Stimulated activated CD4-positive, alpha-beta T cell treated with anti-CD3 and anti-CD28 coated beads, Interleukin-4, amount 100 ng/mL, for 4 hours (primary cell): ENCODE measurements at regions not wholly inside any gene's neighbourhood (a gene's known extent, or its start where the extent isn't known, plus 50 kb on each side); places are given as distances from the start of the nearest gene placed in this dataset.

Experiments used
- DNase-seq, 2 experiments: peaks; one replicate each; pipeline ENCODE4 v3.0.0-alpha.2; 2020

DNA sequence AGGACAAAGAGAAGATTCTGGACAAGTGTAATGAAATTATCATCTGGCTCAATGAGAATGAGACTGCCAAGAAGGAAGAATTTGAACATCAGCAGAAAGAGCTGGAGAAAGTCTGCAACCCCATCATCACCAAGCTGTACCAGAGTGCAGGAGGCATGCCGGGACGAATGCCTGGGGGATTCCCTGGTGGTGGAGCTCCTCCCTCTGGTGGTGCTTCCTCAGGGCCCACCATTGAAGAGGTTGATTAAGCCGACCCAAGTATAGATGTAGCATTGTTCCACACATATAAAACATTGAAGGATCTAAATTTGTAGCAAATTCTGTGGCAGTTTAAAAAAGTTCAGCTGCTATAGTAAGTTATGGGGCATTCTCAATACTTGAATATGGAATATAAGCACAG, 174.3 kb upstream of the CCND2 start:
- no peak for DNase-seq

DNA sequence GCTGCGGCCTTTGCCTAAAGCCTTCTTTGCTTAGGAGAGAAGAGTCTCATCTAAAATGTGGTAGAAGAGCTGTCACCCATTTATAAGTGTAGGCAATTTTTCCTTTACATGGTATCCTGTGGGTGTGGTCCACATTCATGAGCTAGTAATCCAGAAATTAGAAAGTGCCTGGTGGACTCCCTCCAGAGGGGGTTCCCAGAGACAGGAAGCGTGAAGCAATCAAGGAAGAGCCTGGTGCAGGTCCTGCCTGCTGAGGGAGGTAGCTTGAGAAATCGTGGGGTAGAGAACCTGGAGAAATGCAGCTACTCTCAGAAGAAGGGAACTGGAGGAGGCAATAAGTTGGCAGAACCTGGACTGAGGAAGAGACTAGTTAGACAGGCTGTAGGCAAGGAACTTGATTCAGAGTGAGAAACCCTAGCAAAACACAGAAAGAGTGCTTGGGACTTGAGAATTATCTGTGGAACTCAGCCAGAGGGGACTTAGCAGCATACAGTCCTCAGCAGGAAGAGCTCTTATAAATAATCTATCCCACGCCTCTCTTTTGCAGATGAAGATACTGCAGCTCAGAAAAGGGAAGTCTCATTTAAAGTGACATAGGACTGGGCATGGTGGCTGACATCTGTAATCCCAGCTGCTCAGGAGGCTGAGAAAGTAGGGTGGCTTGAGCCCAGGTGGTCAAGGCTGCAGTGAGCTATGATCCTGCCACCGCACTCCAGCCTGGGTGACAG, 182.4 kb upstream of the CCND2 start:
- DNase-seq, result no peak

DNA sequence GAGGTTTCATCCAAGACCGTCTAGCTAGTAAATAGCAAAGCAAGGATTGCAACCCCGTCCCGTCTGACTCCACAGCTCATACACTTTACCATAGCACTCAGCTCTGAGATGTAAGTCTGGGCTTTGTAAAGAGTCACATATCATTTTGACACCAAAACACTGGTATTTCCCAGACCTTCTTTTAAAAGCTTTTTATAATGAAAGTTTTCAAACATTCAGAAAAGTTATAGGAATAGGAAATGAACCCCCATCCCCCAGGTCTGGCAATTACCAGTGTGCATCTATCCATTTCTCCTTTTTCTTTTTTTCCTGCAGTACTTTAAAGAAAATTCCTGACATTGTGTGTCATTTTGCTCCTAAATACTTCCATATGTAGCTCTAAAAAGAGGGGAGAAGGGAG, 183.6 kb upstream of the CCND2 start:
- DNase-seq, result no peak

DNA sequence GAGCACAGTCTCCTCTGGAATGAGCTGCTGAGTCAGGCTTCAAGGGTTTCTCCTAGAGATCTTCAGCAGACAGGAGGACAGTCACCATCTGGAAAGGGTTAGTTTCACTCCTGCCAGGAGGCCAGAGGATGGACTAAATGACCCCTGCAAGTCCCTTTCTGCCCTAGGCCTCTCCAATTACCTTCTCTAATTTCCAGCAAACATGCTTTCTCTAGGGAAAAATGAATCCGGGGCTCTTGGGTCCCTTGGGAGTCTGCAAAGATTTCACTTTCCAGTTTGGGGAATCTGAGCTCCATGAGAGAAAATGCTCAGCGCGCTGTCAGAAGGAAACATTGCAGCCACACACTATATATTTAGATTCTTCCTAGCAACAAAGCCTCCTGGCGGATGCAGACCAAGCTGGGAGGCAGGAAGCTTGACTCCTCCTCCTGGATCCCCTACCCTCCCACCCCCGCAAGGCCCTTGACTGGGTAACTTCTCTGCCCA, 184.4 kb upstream of the CCND2 start:
- no peak for DNase-seq

DNA sequence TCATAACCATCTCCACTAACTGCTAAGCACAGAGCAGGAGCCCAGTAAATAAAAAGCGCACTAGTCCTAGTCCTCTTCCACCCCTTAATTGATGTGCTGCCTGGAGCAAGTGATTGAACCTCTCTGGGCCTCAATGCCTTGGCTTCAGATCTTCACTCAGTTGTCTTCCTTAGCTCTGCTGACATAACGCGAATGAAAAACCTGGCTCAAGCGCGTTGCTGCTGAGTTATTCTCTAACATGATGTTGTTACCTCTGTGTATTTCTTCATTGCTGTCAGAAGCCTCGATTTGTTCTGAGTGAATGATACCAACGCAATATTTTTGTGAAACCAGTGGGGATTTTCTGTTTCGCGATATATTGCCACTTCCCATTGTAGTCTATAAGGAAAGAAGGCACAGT, 185.1 kb upstream of the CCND2 start:
- no peak for DNase-seq

DNA sequence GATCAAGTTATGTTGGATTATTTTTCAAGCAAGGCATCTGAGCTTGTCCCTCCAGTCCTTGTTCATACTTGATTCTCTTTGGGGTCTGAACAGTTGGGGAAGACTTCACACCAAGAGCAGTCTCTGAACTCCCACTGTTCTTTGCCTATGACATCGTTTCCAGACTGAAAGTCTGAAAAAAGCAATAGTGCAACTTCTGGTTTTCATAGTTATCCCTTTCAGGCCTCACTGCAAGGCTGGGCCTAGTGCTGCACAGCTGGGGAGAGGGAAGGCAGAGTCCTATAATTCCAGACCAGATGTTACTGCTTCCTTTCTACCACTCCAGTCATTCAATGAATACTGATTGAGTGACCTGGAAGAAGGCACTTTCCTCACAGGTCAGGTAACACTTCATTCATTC, 187.1 kb upstream of the CCND2 start:
- no peak for DNase-seq

DNA sequence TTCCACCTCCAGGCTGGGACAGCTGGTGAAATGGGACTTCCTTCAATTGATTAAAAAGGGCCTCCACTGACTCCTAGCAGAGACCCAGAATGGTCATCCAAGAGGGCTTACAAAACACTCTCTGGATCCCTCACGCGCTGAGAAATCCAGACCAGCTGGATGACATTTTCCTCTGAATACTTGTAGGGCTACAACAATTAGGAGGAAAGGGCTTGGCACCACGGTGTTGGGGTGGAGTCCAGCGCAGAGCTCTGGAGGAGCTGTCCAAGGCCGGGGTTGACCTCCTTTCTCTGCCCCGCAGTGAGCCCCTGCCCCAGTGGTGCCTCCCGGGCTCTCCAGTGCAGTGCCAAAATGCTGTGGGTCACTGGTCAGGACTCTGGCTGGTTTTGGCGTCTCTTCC, 189.0 kb upstream of the CCND2 start:
- DNase-seq, result no peak

DNA sequence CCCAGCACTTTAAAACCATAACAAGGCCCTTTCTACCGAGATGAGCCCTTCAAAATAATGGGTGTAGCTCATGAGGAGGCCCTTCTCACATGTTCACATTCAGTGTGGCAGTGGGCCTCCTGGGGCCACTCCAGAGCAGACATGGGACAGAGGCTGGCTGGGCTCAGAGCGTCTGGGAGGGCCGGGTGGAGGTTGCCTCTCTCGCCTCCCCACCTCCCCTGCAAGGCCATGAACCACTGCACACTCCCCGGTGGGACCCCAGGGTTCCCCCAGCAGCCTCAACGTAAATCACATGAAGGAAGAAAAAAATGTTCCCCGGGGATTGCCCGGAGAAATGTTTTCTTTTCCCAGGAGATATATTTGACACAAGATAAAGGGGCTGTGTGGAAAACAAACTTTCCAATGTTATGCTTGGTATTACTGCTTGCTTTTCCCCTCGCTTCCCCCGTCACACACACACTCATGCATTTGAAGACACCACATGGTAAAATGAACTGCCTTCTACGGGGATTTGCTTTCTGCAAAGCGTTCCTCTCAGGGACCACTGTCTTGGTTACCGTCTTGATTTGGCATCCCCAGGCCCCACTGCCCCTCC, 190.7 kb upstream of the CCND2 start:
- DNase-seq, result no peak

DNA sequence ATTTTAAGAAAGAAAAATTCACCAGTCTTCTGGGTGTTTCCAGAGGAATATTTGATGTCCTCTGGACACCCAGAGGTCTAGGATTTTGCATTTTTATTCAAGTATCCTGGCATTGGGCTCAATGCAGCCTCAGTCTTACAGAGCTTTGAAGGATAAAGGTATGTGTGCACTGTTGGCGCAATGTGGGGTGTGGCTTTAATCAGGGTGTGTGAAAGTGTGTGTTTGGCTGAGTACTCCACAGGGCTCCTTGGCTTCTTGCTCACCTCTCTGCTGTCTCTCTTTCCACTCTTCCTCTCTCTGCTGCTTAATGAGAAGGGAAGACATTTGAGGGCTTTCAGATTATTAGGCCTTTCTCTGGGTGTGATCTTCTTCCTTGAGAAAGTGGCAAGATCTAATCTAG, 193.3 kb upstream of the CCND2 start:
- DNase-seq, result no peak

DNA sequence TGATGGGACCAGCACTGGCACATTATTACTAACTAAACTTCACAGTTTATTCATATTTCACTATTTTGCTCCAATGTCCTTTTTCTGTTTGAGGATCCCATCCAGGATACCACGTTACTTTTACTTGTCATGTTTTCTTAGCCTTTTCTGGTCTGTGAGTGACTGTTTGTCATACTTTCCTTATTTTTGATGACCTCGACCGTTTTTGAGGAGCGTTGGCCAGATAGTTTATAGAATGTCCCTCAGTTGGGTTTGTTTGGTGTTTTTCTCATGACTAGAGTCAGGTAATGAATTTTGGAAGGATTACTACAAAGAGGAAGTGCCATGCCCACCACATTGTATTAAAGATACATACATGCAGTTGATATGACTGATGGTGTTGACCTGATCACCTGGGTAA, 199.4 kb upstream of the CCND2 start:
- DNase-seq, result no peak

DNA sequence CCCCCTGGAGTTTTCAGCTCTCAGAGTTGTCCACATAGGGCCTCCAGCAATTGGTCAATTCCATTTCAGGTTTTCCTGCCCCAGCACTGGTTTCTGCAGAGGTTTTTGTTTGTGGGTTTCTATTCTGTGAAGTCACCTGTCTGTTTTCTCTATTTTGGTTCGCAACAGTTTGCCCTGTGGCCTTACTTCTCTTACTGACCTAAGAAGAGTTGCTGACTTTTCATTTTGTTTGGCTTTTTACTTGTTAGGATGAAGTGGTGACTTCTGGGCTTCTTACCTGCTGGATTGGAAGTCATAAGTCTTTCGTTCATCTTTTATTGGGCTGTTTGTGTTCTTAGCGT, 196.4 kb upstream of the PARP11 start:
- no peak for DNase-seq

DNA sequence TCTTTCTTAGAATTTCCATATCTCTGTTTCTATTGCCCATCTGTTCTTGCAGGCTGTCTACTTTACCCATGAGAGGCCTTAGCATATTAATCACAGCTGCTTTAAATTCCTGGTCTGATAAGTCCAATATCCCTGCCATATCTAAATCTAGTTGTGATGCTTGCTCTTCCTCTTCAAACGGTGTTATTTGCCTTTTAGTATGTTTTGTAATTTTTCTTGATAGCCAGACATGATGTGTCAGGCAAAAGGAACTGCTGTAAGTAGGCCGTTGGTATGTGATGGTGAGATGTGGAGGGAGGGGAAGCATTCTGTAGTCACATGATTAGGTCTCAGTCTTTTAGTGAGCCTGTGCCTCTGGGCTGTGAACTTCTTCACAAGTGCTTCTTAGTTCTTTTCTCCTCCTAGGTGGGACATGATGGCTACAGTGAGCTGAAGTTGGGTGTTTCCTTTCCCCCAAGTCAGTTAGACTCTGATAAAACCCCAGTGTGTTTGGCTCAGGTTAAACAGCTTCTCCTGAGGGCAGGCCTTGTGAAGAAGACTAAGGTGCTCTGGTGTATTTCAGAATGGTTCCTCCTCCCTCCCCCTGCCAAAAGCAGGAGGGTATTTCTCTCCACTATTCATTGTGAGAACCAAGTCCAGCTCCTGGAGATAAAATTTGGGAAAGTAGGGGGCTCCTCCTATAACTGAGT, 195.9 kb upstream of the PARP11 start:
- no peak for DNase-seq

DNA sequence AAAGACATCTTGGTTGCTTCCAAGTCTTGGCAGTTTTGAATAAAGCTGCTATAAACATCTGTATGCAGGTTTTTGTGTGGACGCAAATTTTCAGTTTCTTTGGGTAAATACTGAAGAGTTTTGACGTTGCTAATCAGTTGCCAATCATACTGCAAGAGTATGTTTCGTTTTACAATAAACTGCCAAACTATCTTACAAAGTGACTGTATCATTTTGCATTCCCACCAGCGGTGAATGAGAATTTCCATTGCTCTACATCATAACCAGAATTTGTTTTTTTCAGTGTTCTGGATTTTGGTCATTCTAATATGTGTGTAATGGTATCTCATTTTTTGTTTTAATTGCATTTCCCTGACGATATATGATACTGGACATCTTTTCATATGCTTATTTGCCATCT, 190.8 kb upstream of the PARP11 start:
- DNase-seq, result no peak

DNA sequence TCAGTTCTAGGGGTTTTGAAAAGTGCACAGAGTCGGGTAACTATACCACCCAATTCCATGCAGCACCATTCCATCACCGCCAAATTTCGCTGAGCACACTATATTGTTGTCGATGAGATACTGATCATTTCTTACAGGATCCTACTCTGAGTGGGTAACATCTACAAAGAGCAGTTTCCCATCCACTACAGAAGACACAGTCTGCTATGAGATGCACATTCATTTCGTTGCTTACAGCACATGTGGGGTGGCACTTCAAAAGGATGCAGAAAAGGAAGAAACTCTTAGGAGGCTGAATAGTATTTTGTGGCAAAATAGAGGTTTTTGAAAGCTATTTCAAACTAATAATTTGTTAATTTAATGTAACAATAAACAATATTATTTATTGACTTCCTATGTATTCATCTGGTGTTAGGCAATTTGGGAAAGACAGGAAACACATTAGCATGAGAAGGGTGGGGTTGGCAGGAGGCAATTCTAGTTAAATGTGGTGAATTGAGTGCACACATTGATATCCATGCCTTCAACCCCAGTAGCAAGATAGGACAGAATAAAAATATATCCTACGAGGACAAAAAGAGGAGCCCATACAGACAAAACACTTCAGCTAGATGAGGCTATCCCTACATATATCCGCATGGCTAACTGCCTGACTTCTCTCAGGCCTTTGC, 186.8 kb upstream of the PARP11 start:
- no peak for DNase-seq

DNA sequence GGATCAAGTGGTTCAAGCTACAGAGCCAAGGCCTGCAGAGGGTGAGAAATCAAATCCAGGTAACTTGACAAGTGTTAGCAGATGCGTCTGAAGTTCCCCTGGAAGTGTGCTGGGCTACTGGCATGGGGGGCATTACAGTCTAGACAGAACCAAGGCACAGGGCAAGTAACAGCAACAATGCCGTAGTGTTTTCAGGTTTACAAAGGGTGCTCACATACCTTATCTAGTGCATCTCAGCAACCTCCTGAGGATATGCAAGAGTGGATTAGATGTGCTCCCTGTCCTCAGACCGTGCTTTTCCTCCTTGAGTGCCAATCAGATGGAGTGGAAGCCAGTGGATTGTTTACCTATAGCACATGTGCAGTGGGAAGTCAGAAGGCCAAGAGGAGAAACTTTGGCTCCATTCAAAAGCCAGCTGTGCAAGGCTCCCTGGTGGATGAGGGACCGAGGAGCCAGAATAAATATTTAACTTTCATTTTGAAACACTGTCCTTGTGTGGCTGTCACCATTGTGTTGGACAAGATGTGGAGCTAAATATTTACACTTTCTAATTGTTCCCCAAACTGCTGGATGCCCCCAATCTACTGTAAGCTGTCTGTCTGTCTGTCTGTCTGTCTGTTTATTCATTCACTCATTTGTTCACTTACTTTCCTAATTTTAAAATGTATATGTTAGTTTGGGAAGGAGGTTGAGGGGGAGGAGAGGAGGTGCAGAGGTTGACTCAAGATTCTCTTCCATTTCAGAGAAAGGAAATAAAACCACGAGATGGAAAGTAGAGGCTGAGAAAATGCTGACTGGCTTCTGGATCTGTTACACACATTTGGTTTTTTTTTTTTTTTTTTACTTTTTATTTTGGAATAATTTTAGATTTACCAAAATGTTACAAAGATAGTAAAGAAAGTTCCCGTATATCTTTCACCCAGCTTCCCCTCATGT, 184.0 kb upstream of the PARP11 start:
- no peak for DNase-seq

DNA sequence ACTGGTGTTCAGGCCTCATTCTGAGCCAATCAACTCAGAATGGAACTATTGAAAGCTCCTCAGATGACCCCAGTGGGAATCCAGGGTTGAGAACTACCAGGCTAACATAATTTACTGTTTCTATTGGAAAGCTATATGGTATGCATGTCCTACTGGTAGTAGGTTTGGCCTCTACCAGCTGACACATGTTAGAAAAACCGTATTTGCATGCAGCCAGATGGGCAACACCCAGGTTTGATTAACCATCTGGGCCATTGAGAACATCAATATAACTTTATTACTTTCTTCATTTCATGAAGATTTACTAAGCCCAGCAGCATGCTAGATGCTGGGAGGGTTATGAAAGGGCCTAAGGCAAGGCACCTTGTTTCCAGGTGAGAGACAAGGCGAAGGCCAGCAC, 181.4 kb upstream of the PARP11 start:
- DNase-seq, result no peak

DNA sequence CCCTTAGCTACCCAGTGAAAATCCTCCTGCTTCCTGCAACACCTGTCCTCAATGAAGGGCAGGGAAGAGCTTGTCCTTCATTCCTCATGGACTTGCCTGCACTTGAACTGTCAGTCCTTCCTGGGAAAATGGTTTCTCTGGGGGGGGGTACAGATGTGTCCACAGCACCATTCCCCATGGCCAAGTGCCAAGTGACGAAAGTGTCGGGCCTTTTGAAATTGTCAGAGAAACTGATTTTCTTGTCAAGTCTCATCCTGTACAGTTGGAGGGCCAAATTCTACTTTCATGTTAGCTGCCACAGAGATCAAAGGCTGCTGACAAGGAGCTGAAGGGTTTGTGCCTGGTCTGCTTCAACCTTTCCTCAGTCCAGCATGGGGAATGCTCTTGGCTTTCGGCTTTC, 179.5 kb upstream of the PARP11 start:
- DNase-seq, result no peak

DNA sequence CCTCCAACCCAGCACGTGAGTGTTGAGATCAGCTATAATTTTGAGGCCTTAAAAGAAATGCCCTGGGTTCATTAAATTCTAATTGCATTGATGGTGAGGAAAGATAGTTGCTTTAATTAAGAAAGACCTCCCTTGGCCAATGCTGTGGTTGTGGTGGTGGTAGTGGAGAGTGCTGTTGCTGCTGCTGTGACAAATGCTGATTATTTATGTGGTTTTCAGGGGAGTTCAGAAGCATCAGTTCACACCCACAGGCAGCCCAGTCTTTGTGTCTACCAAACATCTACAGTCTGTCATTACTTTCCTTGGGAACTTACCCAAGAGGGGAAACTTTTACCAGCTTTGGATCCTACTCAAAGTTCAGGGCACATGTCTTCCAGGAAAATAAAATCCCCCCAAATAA, 178.4 kb upstream of the PARP11 start:
- DNase-seq, result no peak

DNA sequence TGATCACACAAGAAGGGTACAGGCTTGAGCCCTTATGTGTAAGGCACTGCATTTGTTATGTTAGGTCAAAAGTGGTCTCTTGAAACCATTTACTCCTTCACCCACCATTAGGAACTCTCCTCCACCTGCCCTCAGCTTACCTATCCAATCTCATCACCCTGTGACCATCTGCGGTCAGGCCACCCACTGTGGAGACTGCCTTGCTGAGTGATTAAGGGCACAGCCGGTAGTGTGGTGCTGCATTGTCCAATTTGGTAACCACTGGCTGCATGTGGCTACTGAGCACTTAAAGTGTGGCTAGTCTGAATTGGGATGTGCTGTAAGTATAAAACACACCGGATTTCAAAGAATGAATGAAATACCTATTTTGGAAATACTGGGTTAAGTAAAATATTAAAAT, 177.1 kb upstream of the PARP11 start:
- DNase-seq, result no peak

DNA sequence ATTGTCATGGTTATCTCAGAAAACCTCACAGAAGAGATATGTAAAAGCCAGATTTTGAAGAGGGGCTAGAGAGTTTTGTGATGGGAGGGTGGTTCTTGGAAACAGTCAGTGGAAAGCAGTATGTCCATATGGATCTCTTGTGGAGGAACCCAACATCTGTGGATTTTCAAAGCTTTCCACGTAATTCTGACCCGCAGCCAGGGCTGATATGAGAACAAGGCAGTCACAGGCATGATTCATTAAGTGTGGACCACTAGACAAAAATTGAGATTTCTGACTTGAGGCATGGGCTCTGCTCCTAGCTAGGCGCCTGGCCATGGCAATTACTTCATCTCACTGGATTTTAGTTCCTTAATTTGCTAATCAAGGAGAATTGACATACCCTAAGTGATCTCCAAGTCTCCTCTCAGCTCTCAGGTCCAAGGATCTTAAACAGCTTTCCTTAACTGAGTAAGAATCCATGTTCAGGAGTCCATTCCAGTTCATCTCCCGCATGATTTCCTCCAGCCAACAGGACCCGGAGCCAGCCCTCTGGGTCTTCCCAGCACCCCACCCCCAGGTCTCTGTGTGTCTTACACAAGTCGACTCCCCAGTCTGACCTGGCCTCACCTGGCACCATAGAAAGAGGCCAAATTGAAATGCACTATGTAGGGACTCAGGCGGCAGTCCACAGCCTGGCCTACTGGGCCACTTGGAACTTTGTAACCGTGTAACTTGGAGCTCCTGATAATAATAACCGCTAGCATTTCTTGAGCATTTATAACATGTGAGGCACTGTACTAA, 176.3 kb upstream of the PARP11 start:
- no peak for DNase-seq

DNA sequence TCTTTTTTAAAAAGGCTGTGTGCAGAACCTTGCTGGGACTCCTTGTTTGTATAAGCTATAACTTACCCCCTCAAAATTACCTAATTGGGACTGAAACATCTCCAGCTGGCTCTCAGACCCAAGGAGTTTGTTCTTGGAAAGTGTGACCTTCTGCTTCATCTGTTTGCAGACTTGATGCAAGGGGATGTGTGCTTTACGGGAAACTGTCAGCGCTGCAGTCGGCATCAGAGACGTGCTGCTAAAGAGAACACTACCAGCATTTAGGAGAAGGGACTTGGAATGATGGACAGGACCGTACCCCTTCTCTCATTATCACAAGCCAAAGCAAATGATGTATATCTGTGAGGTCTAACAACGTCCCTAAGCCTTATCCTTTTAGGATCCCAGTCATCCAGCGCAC, 174.2 kb upstream of the PARP11 start:
- DNase-seq, result no peak

DNA sequence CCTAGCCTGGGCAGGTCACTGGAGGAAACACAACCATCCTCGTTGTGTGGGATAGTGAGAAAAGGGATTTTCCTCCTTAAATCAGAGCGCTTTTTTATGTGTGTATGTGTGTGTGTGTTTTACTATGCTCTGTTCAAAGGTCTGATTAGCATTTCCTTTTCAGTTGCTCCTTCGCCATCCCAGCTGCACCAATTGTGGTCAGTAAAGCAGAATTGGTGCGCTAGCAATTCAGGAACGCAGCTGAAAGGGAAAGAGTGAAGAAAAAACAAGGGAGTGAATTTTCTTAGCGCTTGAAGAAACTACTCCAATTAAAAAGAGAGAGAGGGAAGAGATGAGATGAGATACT, 173.3 kb upstream of the PARP11 start:
- no peak for DNase-seq
